GM23248 (cell line): ENCODE measurements at regions not wholly inside any gene's neighbourhood (a gene's known extent, or its start where the extent isn't known, plus 50 kb on each side); places are given as distances from the start of the nearest gene placed in this dataset.

ENCODE experiments used
- DNase-seq: peaks from one replicate; pipeline ENCODE4 v3.0.0-alpha.2; 2015
- H2AFZ ChIP-seq: fragments of 200-600 bp; sonication (generic); 2 replicates; pipeline ENCODE4 v1.6.1; 2016; ENCODE audit warnings: antibody characterized with exemption
- H3F3A ChIP-seq: fragments of 200-600 bp; sonication (generic); 2 replicates; pipeline ENCODE4 v1.6.1; 2016; ENCODE audit warnings: mild to moderate bottlenecking, antibody characterized with exemption, mixed run types; ENCODE audit not compliant: insufficient read depth
- H3K27ac ChIP-seq: fragments of 200-600 bp; sonication (generic); 2 replicates; pipeline ENCODE4 v1.5.1; 2016; ENCODE audit warnings: mild to moderate bottlenecking
- H3K27me3 ChIP-seq: fragments of 200-600 bp; sonication (generic); replicated peaks from 2 replicates; pipeline ENCODE4 v1.6.1; 2016; ENCODE audit warnings: mild to moderate bottlenecking; ENCODE audit not compliant: insufficient read depth
- H3K36me3 ChIP-seq: fragments of 200-600 bp; sonication (generic); 2 replicates; pipeline ENCODE4 v1.6.1; 2016; ENCODE audit warnings: low read depth, mild to moderate bottlenecking
- H3K4me1 ChIP-seq: fragments of 200-600 bp; sonication (generic); 2 replicates; pipeline ENCODE4 v1.6.1; 2016; ENCODE audit warnings: mild to moderate bottlenecking; ENCODE audit not compliant: insufficient read depth
- H3K4me2 ChIP-seq: fragments of 200-600 bp; sonication (generic); one replicate; pipeline ENCODE4 v1.6.1; 2016; ENCODE audit warnings: mild to moderate bottlenecking; ENCODE audit not compliant: unreplicated experiment
- H3K4me3 ChIP-seq: fragments of 200-600 bp; sonication (generic); 2 replicates; pipeline ENCODE4 v1.5.1; 2016; ENCODE audit warnings: mild to moderate bottlenecking
- H3K79me2 ChIP-seq: fragments of 200-600 bp; sonication (generic); 2 replicates; pipeline ENCODE4 v1.6.1; 2016; ENCODE audit warnings: mild to moderate bottlenecking; ENCODE audit not compliant: insufficient read depth
- H3K9ac ChIP-seq: fragments of 200-600 bp; sonication (generic); 2 replicates; pipeline ENCODE4 v1.6.1; 2016; ENCODE audit warnings: mild to moderate bottlenecking
- H3K9me2 ChIP-seq: fragments of 200-600 bp; sonication (generic); 2 replicates; pipeline ENCODE4 v1.6.1; 2016; ENCODE audit warnings: mixed run types, mild to moderate bottlenecking, moderate library complexity; ENCODE audit not compliant: insufficient read depth
- H3K9me3 ChIP-seq: fragments of 200-600 bp; sonication (generic); one replicate; pipeline ENCODE4 v1.6.1; 2017; ENCODE audit warnings: low read depth
- H4K20me1 ChIP-seq: fragments of 200-600 bp; sonication (generic); 2 replicates; pipeline ENCODE4 v1.6.0; 2016; ENCODE audit not compliant: insufficient read depth
- EZH2 ChIP-seq: fragments of 200-600 bp; sonication (generic); IDR thresholded peaks from 2 replicates; pipeline ENCODE4 v1.6.1; 2018; ENCODE audit warnings: antibody characterized with exemption, mild to moderate bottlenecking; ENCODE audit not compliant: insufficient read depth, poor library complexity, severe bottlenecking
- EZH2phosphoT487 ChIP-seq: fragments of 200-600 bp; sonication (generic); IDR thresholded peaks from 2 replicates; pipeline ENCODE4 v1.6.1; 2018; ENCODE audit warnings: antibody characterized with exemption, moderate library complexity, mild to moderate bottlenecking, low read depth; ENCODE audit not compliant: insufficient read depth
- WGBS, 2 experiments: methylation state at CpG; one replicate each; pipeline ENCODE4 v1.1.6; 2015 to 2017; ENCODE audit warnings: low lambda C conversion rate in 2 of 2, low coverage in 1 of 2; ENCODE audit errors: missing lambda C conversion rate in 2 of 2; 5-methylcytosine and 5-hydroxymethylcytosine counted together
- in situ Hi-C: fragments of 300-500 bp; cut with MboI; formaldehyde crosslinking; loops from 2 replicates; pipeline ENCODE4 v1.15.0; 2020

DNA sequence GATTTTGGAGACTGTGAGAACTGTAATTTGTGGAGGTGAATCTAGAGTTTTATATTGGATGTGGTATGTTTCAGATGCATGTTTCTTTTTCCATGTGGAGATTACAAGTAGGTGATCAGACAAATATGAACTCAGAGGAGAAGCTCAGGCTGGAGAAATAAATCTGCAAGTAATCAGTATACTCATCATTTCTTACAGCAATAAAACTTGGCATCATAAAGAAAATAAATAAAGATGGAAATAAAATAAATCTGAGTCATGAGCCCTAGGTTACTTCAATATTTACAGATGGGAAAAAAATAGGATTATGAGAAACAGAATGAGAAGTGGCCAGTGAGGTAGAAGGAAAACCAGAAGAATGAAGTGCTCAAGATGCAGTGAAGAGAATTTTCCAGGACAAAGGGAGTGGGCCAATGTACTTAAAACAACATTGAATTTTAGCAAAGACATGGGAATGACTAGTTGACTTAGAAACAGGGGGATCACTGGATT lies 453.8 kb downstream of the DSC3 start:
- TF ChIP-seq EZH2 (no peak), EZH2phosphoT487 (no peak)
- no peak overlapping the region for H3K27ac ChIP-seq

DNA sequence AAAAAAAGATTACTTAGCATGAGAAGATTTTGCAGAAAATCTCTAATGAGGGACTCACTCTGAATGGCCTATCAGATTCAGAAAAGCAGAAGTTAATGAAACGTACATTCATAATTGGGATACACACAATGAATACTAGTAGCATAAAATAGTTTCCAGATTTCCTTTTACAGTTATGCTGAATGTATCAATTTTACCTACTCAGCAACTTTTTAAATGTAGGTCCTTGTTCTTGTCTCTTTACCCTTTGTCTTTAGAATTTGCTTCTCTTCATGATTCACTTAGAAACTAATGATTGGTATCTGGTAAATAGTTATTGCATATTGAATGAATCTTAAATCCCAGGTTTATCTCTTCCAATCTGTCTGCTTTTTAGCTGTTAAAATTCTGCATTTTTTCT lies 458.8 kb downstream of the DSC3 start:
- Histone ChIP-seq H3K9ac (no peak overlapping the region), H3K9me3 (no peaks in the 10 kb centered on the region), H3K4me1 (no peaks in the 10 kb centered on the region), H3K27me3 (no peaks in the 10 kb centered on the region), H3K9me2 (no peaks in the 10 kb centered on the region), H2AFZ (no peak overlapping the region), H3K27ac (no peak overlapping the region), H4K20me1 (no peaks in the 10 kb centered on the region), H3K4me3 (no peak overlapping the region), H3K79me2 (no peaks in the 10 kb centered on the region), H3K36me3 (no peaks in the 10 kb centered on the region), H3F3A (no peaks in the 10 kb centered on the region), H3K4me2 (no peak overlapping the region)
- DNase-seq: no peak
- in situ Hi-C loops: no loop called here
- no peak for TF ChIP-seq EZH2
- TF ChIP-seq EZH2phosphoT487: no peak
- 11 to 19% methylated on average over 1 of the region's 1 CpG for WGBS, 2 experiments

More for the DNA sequence above, 453.8 kb downstream of the DSC3 start:
- Histone ChIP-seq H3K36me3 (no peaks in the 10 kb centered on the region), H3K9ac (no peak overlapping the region), H3K27me3 (no peaks in the 10 kb centered on the region), H3F3A (no peaks in the 10 kb centered on the region), H2AFZ (no peak overlapping the region), H3K4me1 (no peaks in the 10 kb centered on the region), H3K4me3 (no peak overlapping the region), H3K9me2 (no peaks in the 10 kb centered on the region), H3K79me2 (no peaks in the 10 kb centered on the region), H3K4me2 (no peak overlapping the region), H3K9me3 (no peaks in the 10 kb centered on the region), H4K20me1 (no peaks in the 10 kb centered on the region)
- in situ Hi-C loops: no loop called here
- no peak for DNase-seq

DNA sequence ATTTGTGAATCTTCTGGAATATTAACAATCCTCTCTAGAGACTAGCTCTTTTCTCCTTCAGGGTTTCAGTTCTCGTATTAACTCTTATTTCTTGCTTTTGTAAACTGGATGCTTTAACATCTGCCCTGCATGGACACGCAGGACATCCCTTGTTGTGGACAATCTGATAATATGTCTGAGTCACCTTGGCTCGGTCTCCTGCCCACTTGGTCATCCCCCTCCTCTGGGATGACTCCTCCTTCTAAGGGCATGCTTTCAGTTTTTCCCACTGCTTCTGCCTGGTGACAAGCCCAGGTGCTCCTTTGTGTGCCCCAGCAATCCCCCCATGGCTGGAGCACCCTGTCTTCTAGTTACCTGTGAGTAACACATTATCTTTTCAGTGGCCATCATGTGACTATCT lies 460.5 kb downstream of the DSC3 start:
- Histone ChIP-seq H3K79me2 (no peaks in the 10 kb centered on the region), H4K20me1 (no peaks in the 10 kb centered on the region), H3K27me3 (no peaks in the 10 kb centered on the region), H3K4me2 (no peak overlapping the region), H3K9ac (no peak overlapping the region), H2AFZ (no peak overlapping the region), H3K27ac (no peak overlapping the region), H3K9me3 (no peaks in the 10 kb centered on the region), H3K4me1 (no peaks in the 10 kb centered on the region), H3K9me2 (no peaks in the 10 kb centered on the region), H3F3A (no peaks in the 10 kb centered on the region), H3K4me3 (no peak overlapping the region), H3K36me3 (no peaks in the 10 kb centered on the region)
- TF ChIP-seq EZH2: no peak
- in situ Hi-C loops: no loop called here
- 10 to 18% methylated on average over 3 of the region's 3 CpGs for WGBS, 2 experiments
- no peak for DNase-seq

DNA sequence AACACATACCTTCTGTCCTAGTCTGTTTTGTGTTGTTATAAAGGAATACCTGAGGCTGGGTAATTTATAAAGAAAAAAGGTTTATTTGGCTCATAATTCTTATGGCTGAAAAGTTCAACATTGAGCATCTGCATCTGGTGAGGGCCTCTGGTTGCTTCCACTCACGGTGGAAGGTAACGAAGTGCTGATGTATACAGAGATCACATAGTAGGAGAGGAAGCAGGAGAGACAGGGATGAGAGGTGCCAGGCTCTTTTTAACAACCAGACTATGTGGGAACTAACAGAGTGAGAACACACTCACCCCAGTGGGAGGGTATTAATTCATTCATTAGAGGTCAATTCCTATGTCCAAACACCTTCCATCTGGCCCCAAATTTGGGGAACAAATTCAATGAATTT lies 463.8 kb downstream of the DSC3 start:
- Histone ChIP-seq H3K9me3 (no peaks in the 10 kb centered on the region), H3K9me2 (no peaks in the 10 kb centered on the region), H3F3A (no peaks in the 10 kb centered on the region), H3K27ac (no peak overlapping the region), H3K4me3 (no peak overlapping the region), H3K27me3 (no peaks in the 10 kb centered on the region), H2AFZ (no peak overlapping the region), H3K9ac (no peak overlapping the region), H3K4me1 (no peaks in the 10 kb centered on the region), H3K79me2 (no peaks in the 10 kb centered on the region), H3K4me2 (no peak overlapping the region), H3K36me3 (no peaks in the 10 kb centered on the region), H4K20me1 (no peaks in the 10 kb centered on the region)
- 0 to 3% methylated on average over 2 of the region's 2 CpGs for WGBS, 2 experiments
- TF ChIP-seq EZH2phosphoT487 (no peak), EZH2 (no peak)
- in situ Hi-C loops: no loop called here
- no peak for DNase-seq

GRCh38 chr18:30572214-30572613 lies 470.3 kb downstream of the DSC3 start:
- Histone ChIP-seq H2AFZ (no peak overlapping the region), H3F3A (no peaks in the 10 kb centered on the region), H3K9me2 (no peaks in the 10 kb centered on the region), H4K20me1 (no peaks in the 10 kb centered on the region), H3K4me2 (no peak overlapping the region), H3K4me3 (no peak overlapping the region), H3K4me1 (no peaks in the 10 kb centered on the region), H3K9ac (no peak overlapping the region), H3K27ac (no peak overlapping the region), H3K9me3 (no peaks in the 10 kb centered on the region), H3K79me2 (no peaks in the 10 kb centered on the region), H3K36me3 (no peaks in the 10 kb centered on the region), H3K27me3 (no peaks in the 10 kb centered on the region)
- TF ChIP-seq EZH2 (no peak), EZH2phosphoT487 (no peak)
- in situ Hi-C loops: no loop called here
- no peak for DNase-seq
- WGBS, 2 experiments: 27 to 35% methylated on average over 2 of the region's 2 CpGs
